Esophagus muscularis mucosa (tissue), 4 donors: ENCODE measurements at regions not wholly inside any gene's neighbourhood (a gene's known extent, or its start where the extent isn't known, plus 50 kb on each side); places are given as distances from the start of the nearest gene placed in this dataset.

Experiments
- DNase-seq: peaks from one replicate; pipeline ENCODE4 v3.0.0-alpha.2; 2017; ENCODE audit errors: extremely low spot score
- H3K27ac ChIP-seq, 4 donors: fragments of 200-600 bp; sonication (generic); replicated peaks in 1 of 4; 1 replicate in 3 of 4; 2 replicates in 1 of 4; pipeline ENCODE4 v1.5.1; 2016 to 2019; ENCODE audit warnings: mild to moderate bottlenecking in 1 of 4
- H3K27me3 ChIP-seq, 4 donors: fragments of 200-600 bp; sonication (generic); one replicate each; pipeline versions ENCODE4 v1.5.1 to v1.6.0; 2016 to 2019
- H3K36me3 ChIP-seq, 4 donors: fragments of 200-600 bp; sonication (generic); one replicate each; pipeline ENCODE4 v1.5.1; 2016 to 2019
- H3K4me1 ChIP-seq, 4 donors: fragments of 200-600 bp; sonication (generic); one replicate each; pipeline ENCODE4 v1.5.1; 2016 to 2019
- H3K4me3 ChIP-seq, 4 donors: fragments of 200-600 bp; sonication (generic); 1 replicate in 2 of 4; 2 replicates in 2 of 4; pipeline ENCODE4 v1.5.1; 2016 to 2019; ENCODE audit warnings: mild to moderate bottlenecking in 4 of 4, moderate library complexity in 1 of 4
- H3K9me3 ChIP-seq, 4 donors: fragments of 200-600 bp; sonication (generic); 1 replicate in 3 of 4; 2 replicates in 1 of 4; pipeline ENCODE4 v1.5.1; 2016 to 2019
- EP300 ChIP-seq: sonication (generic); formaldehyde crosslinking; IDR thresholded peaks from one replicate; pipeline ENCODE4 v1.6.1; 2017; ENCODE audit warnings: antibody characterized with exemption
- POLR2A ChIP-seq: fragments of 450-650 bp; IDR thresholded peaks from one replicate; pipeline ENCODE4 v1.6.1; 2017; ENCODE audit warnings: antibody characterized with exemption, moderate library complexity, mild to moderate bottlenecking, low read depth
- POLR2AphosphoS5 ChIP-seq, 2 donors: sonication (generic); formaldehyde crosslinking; IDR thresholded peaks; one replicate each; pipeline ENCODE4 v1.6.1; 2017; ENCODE audit warnings: antibody characterized with exemption in 2 of 2
- WGBS: methylation state at CpG from one replicate; pipeline ENCODE4 v1.1.5; 2018; 5-methylcytosine and 5-hydroxymethylcytosine counted together
- intact Hi-C: fragments of 100-400 bp; cut with DNase I; formaldehyde crosslinking; loops from one replicate; pipeline ENCODE4 v1.15.1; 2023
- TF ChIP-seq, protein P1 (sequence below), 3 experiments: fragments of 200-600 bp in 2 of 3; fragments of 450-650 bp in 1 of 3; sonication (generic) in 2 of 3; IDR thresholded peaks; one replicate each; pipeline ENCODE4 v1.5.1; 2017 to 2019; ENCODE audit warnings: antibody characterized with exemption in 3 of 3, mild to moderate bottlenecking in 2 of 3, moderate library complexity in 1 of 3

DNA sequence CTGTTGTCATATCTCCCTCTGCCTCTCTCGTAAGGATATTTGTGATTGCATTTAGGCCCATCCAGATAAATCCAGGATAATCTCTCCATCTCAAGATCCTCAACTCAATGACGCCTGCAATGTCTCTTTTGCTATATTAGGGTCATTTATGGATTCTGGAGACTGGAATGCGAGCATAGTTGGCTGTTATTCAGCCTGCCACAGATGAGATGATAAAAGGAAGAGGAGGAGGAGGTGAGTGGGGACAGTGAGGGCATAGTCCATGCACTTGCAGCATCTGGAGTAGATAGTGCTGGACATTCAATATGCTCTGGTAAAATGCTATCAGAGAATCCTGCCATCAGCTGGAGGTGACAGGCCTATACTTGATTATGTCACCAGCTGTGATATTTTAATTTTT lies 131.6 kb upstream of the CACNA1E start:
- H3K27ac ChIP-seq, result no peak overlapping the region
- 88% methylated on average over 3 of the region's 3 CpGs for WGBS

GRCh38 chr1:181352695-181353094 lies 130.6 kb upstream of the CACNA1E start:
- Histone ChIP-seq H3K27ac (no peak overlapping the region), H3K4me1 (peaks cover 0 to 8% (median 7%) of the 10 kb centered on the region in 4 donors), H3K9me3 (no peaks in the 10 kb centered on the region), H3K27me3 (no peaks in the 10 kb centered on the region), H3K4me3 (no peak overlapping the region), H3K36me3 (no peaks in the 10 kb centered on the region)
- 95% methylated on average over 4 of the region's 4 CpGs for WGBS
- no peak for DNase-seq
- no peak for TF ChIP-seq EP300
- intact Hi-C loops, result no loop called here

More for the DNA sequence above, 131.6 kb upstream of the CACNA1E start:
- Histone ChIP-seq H3K4me1 (peaks cover 0 to 4% (median 3%) of the 10 kb centered on the region in 4 donors), H3K36me3 (no peaks in the 10 kb centered on the region), H3K9me3 (no peaks in the 10 kb centered on the region), H3K27me3 (no peaks in the 10 kb centered on the region), H3K4me3 (no peak overlapping the region)
- no peak for DNase-seq
- TF ChIP-seq, protein P1, sequence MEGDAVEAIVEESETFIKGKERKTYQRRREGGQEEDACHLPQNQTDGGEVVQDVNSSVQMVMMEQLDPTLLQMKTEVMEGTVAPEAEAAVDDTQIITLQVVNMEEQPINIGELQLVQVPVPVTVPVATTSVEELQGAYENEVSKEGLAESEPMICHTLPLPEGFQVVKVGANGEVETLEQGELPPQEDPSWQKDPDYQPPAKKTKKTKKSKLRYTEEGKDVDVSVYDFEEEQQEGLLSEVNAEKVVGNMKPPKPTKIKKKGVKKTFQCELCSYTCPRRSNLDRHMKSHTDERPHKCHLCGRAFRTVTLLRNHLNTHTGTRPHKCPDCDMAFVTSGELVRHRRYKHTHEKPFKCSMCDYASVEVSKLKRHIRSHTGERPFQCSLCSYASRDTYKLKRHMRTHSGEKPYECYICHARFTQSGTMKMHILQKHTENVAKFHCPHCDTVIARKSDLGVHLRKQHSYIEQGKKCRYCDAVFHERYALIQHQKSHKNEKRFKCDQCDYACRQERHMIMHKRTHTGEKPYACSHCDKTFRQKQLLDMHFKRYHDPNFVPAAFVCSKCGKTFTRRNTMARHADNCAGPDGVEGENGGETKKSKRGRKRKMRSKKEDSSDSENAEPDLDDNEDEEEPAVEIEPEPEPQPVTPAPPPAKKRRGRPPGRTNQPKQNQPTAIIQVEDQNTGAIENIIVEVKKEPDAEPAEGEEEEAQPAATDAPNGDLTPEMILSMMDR (IDR thresholded peaks at IDR 0.05), result no peak
- no peak for TF ChIP-seq POLR2A
- TF ChIP-seq POLR2AphosphoS5 (IDR thresholded peaks at IDR 0.05), result no peak
- no peak for TF ChIP-seq EP300
- intact Hi-C loops, result no loop called here

DNA sequence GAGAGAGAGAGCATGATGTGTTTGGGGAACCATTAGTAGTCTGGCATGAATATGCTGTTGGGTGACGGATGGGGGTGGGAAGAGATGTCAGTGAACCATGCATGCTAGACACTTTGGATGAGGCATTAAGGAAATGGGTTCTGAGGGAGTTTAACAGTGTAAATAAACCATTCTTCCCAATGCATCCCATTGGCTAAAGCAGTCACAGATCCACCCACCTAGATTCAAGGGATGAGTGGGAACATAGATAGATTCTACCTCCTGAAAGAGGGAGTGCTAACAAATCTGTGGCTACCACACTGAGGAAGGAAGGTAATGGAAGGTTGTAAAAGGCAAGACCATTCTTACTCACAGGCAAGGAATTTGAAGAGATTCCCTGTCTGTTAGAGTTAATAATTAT lies 129.8 kb upstream of the CACNA1E start:
- DNase-seq, result no peak
- Histone ChIP-seq H3K4me1 (peaks cover 0 to 8% (median 7%) of the 10 kb centered on the region in 4 donors), H3K36me3 (no peaks in the 10 kb centered on the region), H3K27ac (no peak overlapping the region), H3K4me3 (no peak overlapping the region), H3K9me3 (no peaks in the 10 kb centered on the region), H3K27me3 (no peaks in the 10 kb centered on the region)
- intact Hi-C loops, result no loop called here
- WGBS, result 88% methylated on average over 1 of the region's 1 CpG
- TF ChIP-seq POLR2A (no peak), EP300 (no peak), POLR2AphosphoS5 (IDR thresholded peaks at IDR 0.05) (no peak)

- WGBS, result 93% methylated on average over 3 of the region's 3 CpGs
- H3K27me3 ChIP-seq, result no peaks in the 10 kb centered on the region
- H3K9me3 ChIP-seq, result no peaks in the 10 kb centered on the region
- no peaks in the 10 kb centered on the region for H3K36me3 ChIP-seq
- H3K4me3 ChIP-seq, result no peak overlapping the region
- H3K27ac ChIP-seq, result no peak overlapping the region
- TF ChIP-seq POLR2AphosphoS5 (IDR thresholded peaks at IDR 0.05), result no peak
- TF ChIP-seq, protein P1 (IDR thresholded peaks at IDR 0.05), result no peak
- no peak for TF ChIP-seq EP300
- TF ChIP-seq POLR2A, result no peak
- H3K4me1 ChIP-seq, result peaks cover 0 to 8% (median 7%) of the 10 kb centered on the region in 4 donors
- DNase-seq, result no peak
- intact Hi-C loops, result no loop called here
Observed at GRCh38 chr1:181354865-181355264, 128.5 kb upstream of the CACNA1E start.

DNA sequence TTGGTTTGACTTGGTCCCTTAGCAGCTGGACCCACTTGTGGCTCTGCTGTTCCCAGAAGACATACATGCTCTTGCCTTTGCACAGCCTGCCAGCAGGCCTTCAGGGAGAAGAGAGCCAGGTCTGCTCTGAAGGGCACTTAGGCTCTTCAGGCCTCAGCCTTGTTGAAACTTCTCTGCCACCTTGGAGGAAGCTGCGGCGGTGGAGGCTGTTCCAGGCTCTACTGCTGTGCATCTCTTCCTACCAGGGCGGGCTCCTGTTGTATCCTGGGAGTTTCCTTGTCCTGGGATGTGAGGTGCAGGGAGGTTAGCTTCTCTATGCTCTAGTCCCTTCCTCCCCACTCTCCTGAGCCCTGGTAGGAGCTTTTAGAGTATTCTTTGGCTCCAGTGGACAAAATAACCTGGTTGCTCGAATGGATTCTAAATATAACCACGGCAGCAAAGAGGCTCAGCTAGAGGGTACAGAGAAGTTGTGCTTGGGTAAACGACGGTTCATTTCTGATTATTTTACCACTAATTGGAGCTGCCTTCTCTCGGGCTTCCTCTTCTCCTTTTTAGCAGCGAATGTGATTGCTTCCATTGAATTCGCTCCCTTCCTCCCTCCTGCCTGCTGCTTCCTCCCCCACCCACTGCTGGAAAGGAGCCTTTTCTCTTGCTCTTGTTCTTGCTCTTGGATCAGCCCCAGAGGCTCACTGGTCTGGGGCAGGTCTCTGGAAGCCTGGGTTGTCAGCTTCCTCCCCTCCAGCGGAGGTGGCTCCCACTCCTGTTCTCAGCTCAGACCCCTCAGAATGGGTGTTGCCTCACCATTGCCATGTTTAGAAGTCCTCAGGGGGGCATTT lies 126.6 kb upstream of the CACNA1E start:
- peak; percentile 86 for DNase-seq
- TF ChIP-seq POLR2A (no peak), EP300 (no peak), POLR2AphosphoS5 (IDR thresholded peaks at IDR 0.05) (no peak)
- TF ChIP-seq, protein P1 (IDR thresholded peaks at IDR 0.05), result no peak
- intact Hi-C loops, result no loop called here
- no peaks in the 10 kb centered on the region for H3K36me3 ChIP-seq
- no peaks in the 10 kb centered on the region for H3K9me3 ChIP-seq
- no peak overlapping the region for H3K27ac ChIP-seq
- H3K4me1 ChIP-seq, result peaks cover 0 to 8% (median 7%) of the 10 kb centered on the region in 4 donors
- 51% methylated on average over 11 of the region's 11 CpGs for WGBS
- no peaks in the 10 kb centered on the region for H3K27me3 ChIP-seq
- no peak overlapping the region for H3K4me3 ChIP-seq
